Pancreas (tissue), 10 donors: ENCODE measurements at regions not wholly inside any gene's neighbourhood (a gene's known extent, or its start where the extent isn't known, plus 50 kb on each side); places are given as distances from the start of the nearest gene placed in this dataset.

ENCODE experiments used
- ATAC-seq, 4 donors: fragments of 200-7000 bp; cut with Tn5 transposase; one replicate each; pipeline versions ENCODE4 v1.8.0 to v1.9.1; 2020; ENCODE audit warnings: mild to moderate bottlenecking in 4 of 4, moderate library complexity in 4 of 4
- DNase-seq, 6 donors: peaks; one replicate each; pipeline ENCODE4 v3.0.0-alpha.2; 2020
- FAIRE-seq: peaks from 2 replicates; lab custom pipeline; 2012; peaks lifted over from hg19 to GRCh38; lab: Jason Lieb, UNC
- H3K27ac ChIP-seq, 4 donors: fragments of 200-600 bp; sonication (generic); 1 replicate in 3 of 4; 2 replicates in 1 of 4; pipeline versions ENCODE4 v1.5.0 to v1.8.0; 2020
- H3K27me3 ChIP-seq, 4 donors: fragments of 200-600 bp; one replicate each; pipeline ENCODE4 v1.8.0; 2021
- H3K36me3 ChIP-seq, 3 donors: fragments of 200-600 bp; sonication (generic) in 1 of 3; one replicate each; pipeline versions ENCODE4 v1.5.0 to v1.8.0; 2020 to 2021
- H3K4me1 ChIP-seq, 3 donors: fragments of 200-600 bp; one replicate each; pipeline ENCODE4 v1.8.0; 2021
- H3K4me3 ChIP-seq, 4 donors: fragments of 200-600 bp; sonication (generic) in 2 of 4; one replicate each; pipeline versions ENCODE4 v1.5.0 to v1.8.0; 2020 to 2021
- H3K9me3 ChIP-seq, 4 donors: fragments of 200-600 bp; one replicate each; pipeline ENCODE4 v1.8.0; 2021
- CTCF ChIP-seq, 4 donors: fragments of 200-600 bp; sonication (generic) in 3 of 4; IDR thresholded peaks; one replicate each; pipeline versions ENCODE4 v1.5.0 to v1.8.0; 2021; ENCODE audit warnings: antibody characterized with exemption in 4 of 4
- WGBS, 2 donors: extraction: QIAGEN DNeasy Blood & Tissue Kit; methylation state at CpG; one replicate each; pipeline ENCODE4 v1.1.7; 2013; 5-methylcytosine and 5-hydroxymethylcytosine counted together
- intact Hi-C, 3 donors: fragments of 100-400 bp; cut with DNase I; formaldehyde crosslinking; loops; one replicate each; pipeline versions ENCODE4 v1.11.1 to v1.14.2; 2022
- donor health status: healthy with polysubstance abuse.
- donor health status: DM: no; HTN: no; CAD: no; lungs with moderate emphysema.
- donor health status: DM: no; HTN: no; CAD: no.
- donor health status: control.
- donor health status: control.
- donor health status: Bipolar disorder and iron deficiency.
- donor health status: DM: yes; HTN: yes; CAD: no.
- donor health status: DM: no; HTN: no; CAD: no.
- donor health status: DM: no; HTN: no; CAD: no.
- donor health status: DM: yes; HTN: yes; CAD: no.

- Histone ChIP-seq H3K27me3 (no peaks in the 10 kb centered on the region), H3K36me3 (no peaks in the 10 kb centered on the region), H3K27ac (no peak overlapping the region), H3K4me3 (no peak overlapping the region), H3K9me3 (no peaks in the 10 kb centered on the region), H3K4me1 (no peaks in the 10 kb centered on the region)
- DNase-seq, result no peak
- no peak for TF ChIP-seq CTCF (IDR thresholded peaks at IDR 0.05)
- no peak for ATAC-seq
- WGBS, 2 donors, result 91 to 93% methylated on average over 3 of the region's 3 CpGs
- intact Hi-C loops, result no loop called here
- no peak for FAIRE-seq
Observed at GRCh38 chr5:82918311-82919031, 158.7 kb downstream of the TMEM167A start.

- no peaks in the 10 kb centered on the region for H3K27me3 ChIP-seq
- H3K9me3 ChIP-seq, result no peaks in the 10 kb centered on the region
- whole genome bisulfite sequencing, 2 donors, result 66 to 78% methylated on average over 4 of the region's 4 CpGs
- FAIRE-seq (no peak), ATAC-seq (no peak), DNase-seq (no peak)
- H3K4me3 ChIP-seq, result no peak overlapping the region
- intact Hi-C loops, result no loop called here
- H3K36me3 ChIP-seq, result no peaks in the 10 kb centered on the region
- H3K27ac ChIP-seq, result no peak overlapping the region
- TF ChIP-seq CTCF (IDR thresholded peaks at IDR 0.05), result no peak
- H3K4me1 ChIP-seq, result no peaks in the 10 kb centered on the region
Observed at GRCh38 chr5:82917584-82917983, 159.6 kb downstream of the TMEM167A start.

- Histone ChIP-seq H3K27me3 (no peaks in the 10 kb centered on the region), H3K4me1 (no peaks in the 10 kb centered on the region), H3K27ac (no peak overlapping the region), H3K36me3 (no peaks in the 10 kb centered on the region), H3K9me3 (no peaks in the 10 kb centered on the region), H3K4me3 (no peak overlapping the region)
- intact Hi-C loops, result no loop called here
- ATAC-seq, result no peak
- no peak for DNase-seq
- FAIRE-seq, result no peak
- TF ChIP-seq CTCF (IDR thresholded peaks at IDR 0.05), result no peak
Observed at GRCh38 chr5:82913971-82914370, 163.2 kb downstream of the TMEM167A start.

- H3K36me3 ChIP-seq, result no peaks in the 10 kb centered on the region
- no peaks in the 10 kb centered on the region for H3K9me3 ChIP-seq
- no peaks in the 10 kb centered on the region for H3K4me1 ChIP-seq
- no peak overlapping the region for H3K4me3 ChIP-seq
- intact Hi-C loops, result no loop called here
- FAIRE-seq (no peak), ATAC-seq (no peak), DNase-seq (no peak)
- 86% methylated on average over 5 of the region's 5 CpGs for WGBS, 2 donors
- no peaks in the 10 kb centered on the region for H3K27me3 ChIP-seq
- TF ChIP-seq CTCF (IDR thresholded peaks at IDR 0.05), result no peak
- H3K27ac ChIP-seq, result no peak overlapping the region
Observed at GRCh38 chr5:82912462-82912861, 164.7 kb downstream of the TMEM167A start.

GRCh38 chr5:82911910-82912309 lies 165.3 kb downstream of the TMEM167A start:
- H3K4me3 ChIP-seq, result no peak overlapping the region
- intact Hi-C loops, result no loop called here

More at GRCh38 chr5:82911910-82912309, 165.3 kb downstream of the TMEM167A start:
- no peaks in the 10 kb centered on the region for H3K4me1 ChIP-seq
- no peak for DNase-seq
- no peak for TF ChIP-seq CTCF (IDR thresholded peaks at IDR 0.05)
- no peak overlapping the region for H3K27ac ChIP-seq
- no peaks in the 10 kb centered on the region for H3K36me3 ChIP-seq
- H3K9me3 ChIP-seq, result no peaks in the 10 kb centered on the region
- no peaks in the 10 kb centered on the region for H3K27me3 ChIP-seq
- FAIRE-seq, result no peak
- WGBS, 2 donors, result 73 to 90% methylated on average over 2 of the region's 2 CpGs
- ATAC-seq, result no peak
